CD4-positive, alpha-beta T cell treated with Interleukin-4 for 4 hours (primary cell): ENCODE measurements at regions not wholly inside any gene's neighbourhood (a gene's known extent, or its start where the extent isn't known, plus 50 kb on each side); places are given as distances from the start of the nearest gene placed in this dataset.
"Not testable (repeated sequence)": the region's sequence is repeated elsewhere in the genome, so short reads cannot be mapped to it uniquely, and the experiment has no call there.

Experiments
- DNase-seq: peaks from one replicate; pipeline ENCODE4 v3.0.0-alpha.2; 2020

DNA sequence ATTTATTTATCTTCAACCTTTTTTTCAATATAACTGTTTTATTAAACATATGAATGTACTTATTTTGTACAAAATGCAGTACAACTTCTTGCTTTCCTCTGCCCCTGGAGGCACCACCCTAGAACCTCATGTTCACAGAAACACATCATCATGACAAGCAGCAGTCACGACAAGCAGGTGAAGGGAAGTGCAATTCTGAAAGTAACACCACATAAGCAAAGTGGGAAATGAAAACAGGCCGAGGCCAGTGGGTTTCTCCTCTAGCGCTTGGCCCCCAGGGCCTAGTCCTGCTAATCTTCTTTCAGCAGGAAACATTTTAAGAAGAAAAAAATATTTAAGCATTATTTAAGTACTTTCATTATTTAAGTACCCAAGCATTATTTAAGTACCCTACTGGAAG is 598.1 kb downstream of the SH2D4B start:
- no peak for DNase-seq

DNA sequence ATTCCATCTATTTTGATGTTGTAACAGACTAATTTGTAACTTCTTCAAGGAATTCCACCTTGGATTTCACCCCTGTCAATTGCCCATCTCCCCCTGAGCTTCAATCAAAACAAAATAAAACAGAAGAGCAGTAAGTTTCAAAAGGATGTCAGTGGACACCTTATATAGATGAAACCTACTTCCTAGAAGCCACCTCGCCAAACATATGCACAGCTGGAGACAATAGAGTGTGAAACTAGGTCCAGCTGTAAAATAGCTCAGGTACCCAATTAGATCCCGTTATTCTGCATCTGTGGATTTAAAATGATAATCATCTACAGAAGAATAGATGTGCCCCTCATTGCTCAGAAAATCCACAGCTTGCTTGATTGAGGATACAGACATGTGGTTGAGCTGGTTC is 598.6 kb downstream of the SH2D4B start:
- no peak for DNase-seq

GRCh38 chr10:81145975-81146374 is 608.3 kb downstream of the SH2D4B start:
- no peak for DNase-seq

GRCh38 chr10:81146436-81146835 is 608.7 kb downstream of the SH2D4B start:
- no peak for DNase-seq

DNA sequence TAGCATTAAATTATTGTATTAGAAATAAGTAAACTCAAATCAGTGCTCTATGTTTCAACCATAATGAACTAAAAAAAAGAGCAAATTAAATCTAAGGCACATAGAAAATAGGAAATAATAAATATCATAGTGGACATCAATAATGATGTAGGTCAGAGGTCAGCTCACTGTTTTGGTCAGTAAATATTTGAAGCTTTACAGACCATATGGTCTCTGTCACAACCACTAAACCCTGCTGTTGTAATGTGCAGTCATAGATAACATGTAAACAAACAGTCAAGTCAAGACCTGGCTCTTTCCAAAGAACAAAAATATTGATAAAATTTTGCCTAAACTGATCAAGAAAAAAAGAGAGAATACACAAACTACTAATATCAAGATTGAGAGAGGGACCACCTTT is 615.0 kb downstream of the SH2D4B start:
- DNase-seq, result no peak

DNA sequence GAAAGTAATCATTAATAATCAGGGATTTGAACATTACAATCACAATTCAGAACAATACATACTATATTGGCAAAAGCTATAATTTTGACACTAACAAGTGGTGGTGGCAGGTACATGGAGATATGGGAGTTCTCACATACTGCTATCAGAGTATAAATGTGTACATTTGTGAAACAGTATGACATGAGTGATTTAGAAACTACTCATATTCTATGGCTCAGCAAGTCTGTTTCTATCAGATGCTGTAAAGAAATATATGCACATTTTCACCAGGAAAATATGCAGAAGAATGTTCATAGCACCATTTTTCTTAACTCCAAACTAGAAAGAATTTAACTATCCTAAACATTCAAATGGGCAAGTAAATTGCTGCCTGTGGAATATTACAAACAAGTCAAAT is 620.0 kb downstream of the SH2D4B start:
- no peak for DNase-seq

DNA sequence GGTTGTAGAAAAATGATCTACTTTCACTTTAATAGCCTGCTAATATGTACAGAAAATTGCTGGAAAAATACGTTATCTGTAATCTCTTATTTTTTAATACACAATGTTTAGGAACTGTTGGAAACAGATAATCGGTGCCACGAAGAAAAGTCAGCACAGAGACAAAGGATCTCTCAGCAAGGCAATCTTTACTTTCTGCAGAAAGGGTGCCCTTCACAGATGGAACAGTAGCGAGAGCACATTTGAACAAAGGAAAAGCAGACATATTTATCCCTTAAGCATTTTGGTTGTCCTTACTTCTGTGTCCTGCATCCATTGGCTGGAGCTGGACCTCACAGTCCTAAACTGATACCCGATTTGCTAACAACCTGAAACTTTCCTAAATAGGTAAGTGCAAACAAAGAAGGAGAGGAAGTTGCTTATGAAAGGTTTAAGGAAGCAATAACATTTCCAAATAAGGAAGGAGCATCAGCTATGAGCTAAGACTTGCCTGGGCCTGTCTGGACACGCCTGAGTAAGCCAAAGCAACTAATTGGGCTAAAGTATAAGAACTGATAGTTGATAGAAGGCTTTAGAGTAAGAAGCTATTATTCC is 640.0 kb downstream of the SH2D4B start:
- no peak for DNase-seq

- no peak for DNase-seq
Observed at GRCh38 chr10:81179324-81179723, 641.6 kb downstream of the SH2D4B start.

DNA sequence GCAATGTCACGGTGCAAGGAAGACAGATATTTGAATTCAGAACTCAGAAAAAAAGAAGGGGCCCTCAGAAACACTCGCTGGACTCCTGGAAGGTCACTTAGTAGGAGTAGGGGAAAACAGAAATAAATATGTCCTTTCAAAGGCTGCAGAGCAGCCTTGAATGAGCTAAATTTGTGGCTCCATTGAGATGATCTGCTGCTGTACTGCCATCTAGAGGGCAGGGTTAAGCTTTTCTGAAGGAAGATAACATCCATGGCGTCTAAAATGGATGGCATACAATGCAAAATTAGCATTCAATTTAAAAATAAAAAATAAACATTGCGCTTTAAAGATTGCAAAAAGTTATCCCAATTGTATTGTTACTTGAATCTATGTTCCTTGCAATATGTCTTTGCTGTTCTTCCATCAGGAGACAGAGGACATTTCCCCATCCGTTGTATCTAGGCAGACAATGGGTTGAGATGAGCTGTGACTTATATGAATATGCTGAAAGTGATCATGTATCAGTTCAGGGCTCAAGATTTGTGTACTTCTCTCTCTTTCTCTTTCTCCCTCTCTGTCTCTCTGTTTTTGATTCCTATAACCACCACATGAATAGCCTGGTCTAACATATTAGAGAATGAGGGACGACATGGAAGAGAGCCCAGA is 642.2 kb downstream of the SH2D4B start:
- DNase-seq, result no peak

GRCh38 chr10:81182296-81182695 is 644.6 kb downstream of the SH2D4B start:
- no peak for DNase-seq

DNA sequence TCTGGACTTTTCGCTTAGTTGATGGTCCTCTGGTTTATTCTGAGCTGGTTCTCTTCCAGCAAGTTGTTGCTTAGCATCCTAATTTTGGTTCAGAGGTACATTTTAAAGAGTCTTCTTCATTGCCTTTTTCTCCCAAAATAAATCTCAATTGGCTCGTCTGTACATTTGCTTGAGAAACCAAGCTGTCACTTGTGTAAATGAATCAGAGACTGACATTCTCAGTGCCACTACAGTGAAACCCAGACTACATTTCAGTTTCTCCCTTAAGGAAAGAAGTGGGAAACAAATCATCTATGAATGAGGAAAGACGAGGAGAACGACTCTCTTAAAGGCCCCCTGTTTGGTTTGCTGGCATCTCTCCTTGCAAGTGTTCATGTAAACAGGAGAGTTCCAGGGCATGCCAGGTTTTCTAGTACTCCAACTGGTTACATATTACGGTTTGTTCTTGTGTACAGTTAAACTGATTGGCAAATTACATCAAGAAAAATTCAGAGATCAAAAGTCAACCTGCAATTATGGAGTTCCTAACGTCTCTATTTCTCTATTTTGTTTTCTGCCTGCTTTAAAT is 654.6 kb downstream of the SH2D4B start:
- DNase-seq, result no peak

- no peak for DNase-seq
Observed at GRCh38 chr10:81200801-81201200, 663.1 kb downstream of the SH2D4B start.

GRCh38 chr10:81207359-81207758 is 667.6 kb upstream of the NRG3 start:
- not testable (repeated sequence) for DNase-seq

GRCh38 chr10:81213370-81213769 is 661.6 kb upstream of the NRG3 start:
- DNase-seq, result no peak

GRCh38 chr10:81215498-81215897 is 659.5 kb upstream of the NRG3 start:
- DNase-seq, result no peak

DNA sequence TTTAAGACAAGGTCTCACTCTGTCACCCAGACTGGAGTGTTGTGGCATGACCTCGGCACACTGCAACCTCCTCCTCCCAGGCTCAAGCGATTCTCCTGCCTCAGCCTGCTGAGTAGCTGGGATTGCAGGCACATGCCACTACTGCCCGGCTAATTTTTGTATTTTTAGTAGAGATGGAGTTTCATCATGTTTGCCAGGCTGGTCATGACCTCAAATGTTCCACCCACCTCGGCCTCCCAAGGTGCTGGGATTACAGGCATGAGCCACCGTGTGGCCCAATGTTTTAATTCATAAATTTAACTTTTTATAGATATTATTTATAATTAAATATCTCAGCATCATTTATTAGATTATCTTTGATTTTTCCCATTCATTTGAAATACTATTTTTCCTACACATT is 658.0 kb upstream of the NRG3 start:
- no peak for DNase-seq

GRCh38 chr10:81218307-81218706 is 656.7 kb upstream of the NRG3 start:
- no peak for DNase-seq

DNA sequence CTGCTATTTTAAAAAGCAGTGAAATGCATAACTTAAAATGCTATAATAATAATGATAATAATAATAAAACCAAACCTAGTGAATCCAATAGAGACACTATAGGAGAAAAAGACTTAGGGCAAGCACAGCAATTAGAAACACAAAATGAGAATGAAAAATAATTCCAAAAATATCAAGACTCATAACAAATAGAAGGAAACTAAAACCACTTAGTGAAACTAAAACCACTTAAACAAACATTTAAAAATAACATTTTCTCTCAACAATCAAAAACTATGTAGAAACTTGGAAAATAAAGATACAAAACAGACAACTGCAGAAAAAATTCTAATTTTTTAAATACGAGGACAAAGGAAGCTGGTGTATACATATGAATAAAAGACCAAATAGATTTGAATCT is 655.2 kb upstream of the NRG3 start:
- no peak for DNase-seq

- DNase-seq, result no peak
Observed at GRCh38 chr10:81248886-81249285, 626.1 kb upstream of the NRG3 start.

GRCh38 chr10:81251457-81252115 is 623.4 kb upstream of the NRG3 start:
- no peak for DNase-seq

GRCh38 chr10:81264991-81265390 is 610.0 kb upstream of the NRG3 start:
- not testable (repeated sequence) for DNase-seq

- DNase-seq, result no peak
Observed at GRCh38 chr10:81270051-81270450, 604.9 kb upstream of the NRG3 start.

GRCh38 chr10:81280497-81281479 is 594.2 kb upstream of the NRG3 start:
- no peak for DNase-seq
